Epidermal melanocyte (primary cell): ENCODE measurements at regions not wholly inside any gene's neighbourhood (a gene's known extent, or its start where the extent isn't known, plus 50 kb on each side); places are given as distances from the start of the nearest gene placed in this dataset.

Experiments
- DNase-seq: peaks from one replicate; pipeline ENCODE4 v3.0.0; 2011; ENCODE audit warnings: low spot score; ENCODE audit not compliant: insufficient read length

- DNase-seq = no peak
These were observed 573.0 kb downstream of the GALR1 start for GRCh38 chr18:77822632-77823031.

DNA sequence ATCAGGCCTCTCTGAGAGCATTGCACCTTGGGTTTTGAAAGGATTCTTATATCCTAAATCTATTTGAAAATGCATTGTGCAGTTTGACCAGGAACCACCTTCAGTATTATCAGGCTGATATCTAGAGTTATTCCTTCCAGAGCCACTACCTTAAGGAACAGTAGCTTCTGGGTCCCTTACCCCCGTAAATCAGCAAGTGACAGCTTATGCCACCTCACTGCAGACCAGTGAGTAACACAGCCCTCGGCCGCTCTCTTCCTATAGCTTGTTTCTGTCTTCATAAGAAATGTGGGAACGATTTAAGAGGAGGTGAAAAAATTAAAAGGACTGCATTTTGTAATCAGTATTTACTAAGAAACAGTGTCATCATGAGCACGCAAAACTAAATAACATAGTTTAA, 584.2 kb downstream of the GALR1 start:
- DNase-seq = no peak

GRCh38 chr18:77851802-77852201, 602.2 kb downstream of the GALR1 start:
- DNase-seq = no peak

DNA sequence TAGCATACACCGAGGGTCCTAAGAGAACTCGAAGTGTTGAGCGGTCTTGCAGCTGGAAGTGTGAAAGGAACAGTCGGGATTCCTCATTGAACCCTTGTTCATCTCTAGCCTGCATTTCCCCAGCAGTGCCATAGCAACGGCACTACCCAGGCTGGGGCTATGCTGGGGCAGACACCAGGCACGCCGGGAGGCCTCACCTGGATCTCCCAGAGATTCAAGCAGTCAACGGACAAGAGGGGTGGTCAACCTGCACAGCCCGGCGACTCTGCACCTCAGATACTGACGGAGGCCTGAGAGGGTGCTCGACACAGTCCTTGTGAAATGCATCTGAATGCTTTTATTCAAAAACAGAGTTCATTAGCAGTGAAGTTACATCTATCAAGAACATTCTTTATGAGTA, 604.2 kb downstream of the GALR1 start:
- DNase-seq = no peak

DNA sequence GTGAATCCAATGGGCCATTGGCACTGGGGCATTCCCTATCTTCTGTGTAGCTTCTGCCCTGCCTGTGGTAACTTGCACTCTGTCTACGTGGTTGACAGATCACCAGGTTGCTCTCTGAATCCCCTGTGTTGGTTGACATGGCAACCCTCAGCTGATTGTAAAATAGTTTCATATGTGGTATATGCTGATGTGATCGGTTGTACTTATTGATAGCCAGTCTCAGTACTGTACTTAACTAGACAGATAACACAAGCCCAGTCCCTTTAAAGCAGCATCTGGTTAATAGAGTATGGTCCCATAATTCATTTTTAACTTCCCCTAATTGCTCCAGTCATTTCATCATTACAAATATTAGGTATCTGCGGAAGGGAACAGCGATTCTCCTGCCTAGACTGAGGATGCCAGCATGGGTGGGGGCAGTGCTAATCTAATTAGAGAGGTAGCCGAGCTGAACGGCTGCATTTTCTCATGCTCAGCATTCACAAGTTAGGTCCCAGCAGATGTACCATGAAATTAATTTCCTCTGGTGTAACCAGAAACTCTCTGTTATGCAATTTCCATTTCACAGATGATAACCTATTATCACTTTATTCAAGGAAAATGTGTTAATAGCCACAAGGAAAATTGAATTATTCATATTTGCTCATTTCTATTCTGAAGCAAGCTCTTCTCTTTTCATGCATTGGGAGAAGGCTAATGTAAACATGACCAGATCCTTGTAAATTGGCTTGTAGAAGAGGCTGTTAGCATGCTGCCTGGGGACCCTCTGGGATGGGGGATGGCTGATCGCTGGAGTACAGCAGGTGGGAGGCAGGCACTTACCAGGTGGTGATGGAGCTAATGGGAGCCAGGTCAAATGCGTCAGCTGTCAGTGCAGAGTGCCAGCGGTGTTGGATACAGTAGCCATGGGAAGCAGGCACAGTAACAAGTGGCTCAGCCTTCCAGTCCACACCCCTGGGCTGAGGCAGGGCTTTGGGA, 608.3 kb downstream of the GALR1 start:
- DNase-seq = no peak

DNA sequence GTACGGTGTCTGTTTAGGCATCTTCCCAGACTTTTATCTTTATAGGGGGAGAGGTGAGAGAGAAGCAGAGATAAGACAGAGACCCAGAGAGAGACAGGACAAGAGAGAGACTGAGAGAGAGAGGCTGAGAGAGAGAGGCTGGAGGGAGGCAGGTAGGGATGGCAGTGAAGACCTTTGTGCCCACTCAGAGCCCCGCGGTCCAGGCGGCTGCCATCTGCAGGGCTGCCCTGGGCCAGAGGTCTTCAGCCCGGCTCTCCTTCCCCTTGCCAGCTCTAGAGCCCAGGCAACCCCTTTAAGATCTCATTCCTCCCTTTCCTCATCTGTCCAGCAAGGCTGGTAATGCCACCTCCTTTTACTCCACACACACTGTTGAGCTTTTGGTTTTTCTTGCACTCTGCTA, 610.0 kb downstream of the GALR1 start:
- no peak for DNase-seq

GRCh38 chr18:77862066-77862757, 612.6 kb downstream of the GALR1 start:
- no peak for DNase-seq

DNA sequence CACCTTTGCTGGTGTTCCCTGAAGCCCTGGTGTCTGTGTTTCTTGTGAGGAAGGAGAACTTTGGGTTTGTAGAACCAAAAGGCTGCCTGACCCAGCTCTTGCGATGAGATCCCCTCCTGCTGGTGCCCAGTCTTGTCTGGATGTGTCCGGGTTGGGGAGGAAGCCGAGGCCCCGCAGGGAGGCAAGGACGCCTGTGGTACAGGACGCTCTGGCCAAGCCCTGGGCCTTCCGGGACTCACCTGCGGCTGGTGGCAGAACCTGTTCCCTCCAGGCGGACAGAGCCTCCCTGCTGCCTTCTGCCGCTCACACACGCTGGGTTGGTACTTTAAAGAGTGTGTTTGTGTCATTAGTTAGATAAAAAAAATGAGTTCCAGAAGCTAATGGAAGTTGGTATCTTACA, 616.2 kb downstream of the GALR1 start:
- DNase-seq = no peak

DNA sequence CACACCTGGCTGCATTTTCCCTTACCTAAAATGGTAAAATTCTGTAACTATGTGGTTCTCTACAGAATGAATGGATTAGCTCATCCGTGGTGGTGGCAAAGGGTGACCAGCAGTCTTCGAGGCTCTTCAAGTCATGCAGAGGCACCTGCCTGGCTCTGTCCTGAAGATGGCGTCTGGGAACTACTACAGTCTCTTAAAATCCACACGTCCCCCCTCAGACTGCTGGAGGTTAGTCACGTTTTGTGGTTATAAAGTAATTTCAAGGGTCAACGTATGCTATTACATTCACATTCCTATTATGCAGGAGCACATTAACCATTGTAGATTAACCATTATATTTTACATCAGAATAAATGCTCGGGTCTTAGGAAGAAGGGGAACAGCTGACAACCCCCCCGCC, 616.7 kb downstream of the GALR1 start:
- no peak for DNase-seq

- DNase-seq = no peak
These were observed 620.6 kb downstream of the GALR1 start for GRCh38 chr18:77870199-77870598.

GRCh38 chr18:77870894-77871293, 621.2 kb downstream of the GALR1 start:
- no peak for DNase-seq

- DNase-seq = no peak
These were observed 622.5 kb downstream of the GALR1 start for GRCh38 chr18:77872166-77872565.

GRCh38 chr18:77876319-77876865, 626.7 kb downstream of the GALR1 start:
- no peak for DNase-seq

DNA sequence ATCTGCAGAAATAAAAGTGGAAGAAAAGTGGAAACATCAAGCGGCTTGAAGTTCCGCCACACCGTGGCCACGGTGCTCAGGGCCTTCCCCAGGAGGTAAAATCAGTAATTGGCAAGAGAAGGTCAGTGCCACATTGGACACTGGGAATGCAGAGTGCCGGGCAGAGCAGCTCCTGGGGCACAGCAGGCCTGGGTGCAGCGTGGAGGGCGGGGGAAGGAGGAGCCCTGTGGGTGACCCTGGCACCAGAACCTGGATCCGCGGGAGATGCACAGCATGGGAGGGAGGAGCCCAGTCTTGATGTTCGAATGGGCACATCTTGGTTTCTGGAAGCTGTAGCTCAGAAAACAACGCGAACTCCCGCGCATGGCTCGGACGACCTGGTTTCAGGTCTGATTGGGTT, 630.2 kb downstream of the GALR1 start:
- DNase-seq = no peak

- DNase-seq = no peak
These were observed 634.8 kb downstream of the GALR1 start for GRCh38 chr18:77884454-77884853.

- no peak for DNase-seq
These were observed 644.4 kb downstream of the GALR1 start for GRCh38 chr18:77894060-77894459.

DNA sequence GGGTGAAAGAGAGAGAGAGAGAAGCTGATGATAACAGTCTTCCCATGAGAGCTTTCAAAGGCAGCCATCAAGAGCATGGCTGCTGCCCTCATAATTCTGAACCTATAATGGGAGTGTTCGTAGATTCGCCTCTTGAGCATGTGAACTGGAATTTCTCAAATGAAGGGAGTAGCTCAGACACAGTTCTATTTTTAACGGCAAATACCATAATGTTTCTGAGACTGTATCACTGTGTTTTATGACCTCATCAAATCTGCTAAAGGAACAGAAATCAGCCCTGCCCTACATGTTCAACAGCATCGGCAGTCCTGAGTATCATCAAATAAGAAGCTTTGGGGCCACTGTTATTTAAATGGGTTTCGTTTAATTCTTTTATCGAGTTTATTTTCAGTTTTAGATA, 645.6 kb downstream of the GALR1 start:
- no peak for DNase-seq

DNA sequence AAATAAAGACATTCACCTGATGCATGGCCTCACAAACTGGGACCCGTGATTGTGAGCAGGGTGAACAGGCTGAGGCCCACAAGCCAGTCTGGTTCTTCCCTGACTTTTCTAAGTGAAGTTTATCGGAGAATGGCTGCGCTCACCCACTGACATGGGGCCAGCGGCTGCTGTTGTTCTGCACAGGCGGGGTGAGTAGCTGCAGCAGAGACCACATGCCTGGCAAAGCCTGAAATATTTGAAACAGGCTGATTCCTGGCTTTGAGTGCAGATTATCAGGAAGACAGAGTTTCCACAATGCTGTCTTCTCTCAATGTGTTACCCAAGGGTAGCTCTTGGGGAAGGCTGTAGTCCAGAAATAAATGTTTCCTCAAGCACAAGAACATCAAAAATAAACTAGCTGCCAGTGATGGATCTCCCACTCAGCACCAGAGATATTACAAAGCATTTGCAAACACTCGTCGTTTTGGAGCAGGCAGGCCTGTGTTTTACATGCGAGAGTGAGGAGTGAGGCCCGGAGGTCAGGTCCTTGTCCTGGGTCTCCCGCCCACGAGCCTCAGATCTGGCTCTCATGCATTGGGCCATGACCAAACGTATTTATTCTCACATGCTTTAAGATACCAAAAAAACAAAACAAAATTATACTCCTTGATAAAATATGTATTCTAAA, 647.1 kb downstream of the GALR1 start:
- no peak for DNase-seq

GRCh38 chr18:77897606-77898005, 648.0 kb downstream of the GALR1 start:
- DNase-seq = no peak

DNA sequence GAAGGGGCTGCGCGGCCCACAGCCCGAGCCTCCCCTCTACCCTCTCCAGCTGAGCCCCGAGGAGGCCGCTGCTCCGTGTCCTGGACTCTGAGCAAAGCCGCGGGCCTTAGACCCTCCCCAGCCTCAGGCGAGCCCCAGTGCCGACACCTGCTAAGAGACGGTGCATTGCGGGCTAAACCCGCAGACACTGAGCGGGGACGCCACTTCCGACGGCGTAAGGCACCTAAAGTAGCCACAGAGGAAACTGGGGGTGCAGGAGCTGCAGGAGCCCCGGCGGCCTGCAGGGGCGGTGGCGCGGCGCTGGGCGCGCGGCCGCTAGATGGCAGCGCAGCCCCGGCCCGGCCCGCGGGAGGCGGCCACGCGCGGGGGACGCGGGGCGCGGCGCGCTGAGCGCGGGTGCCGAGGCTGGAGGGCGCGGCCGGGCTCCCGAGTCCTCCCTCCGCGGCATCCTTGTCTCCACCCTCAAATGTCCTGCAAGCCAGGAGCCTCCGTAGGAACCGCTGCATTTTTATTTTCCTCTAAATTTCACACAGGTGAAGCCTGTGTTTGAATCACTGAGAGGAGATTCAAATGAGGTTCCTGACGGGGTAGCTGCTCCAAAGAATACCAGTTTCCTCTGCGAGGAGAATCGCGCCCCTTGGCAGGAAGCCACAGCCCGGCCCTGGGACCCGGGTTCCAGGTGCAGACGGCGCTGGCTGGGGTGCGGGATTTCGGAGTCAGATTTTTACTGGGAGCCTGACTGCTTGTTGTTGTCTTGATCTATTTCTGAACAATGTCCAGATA, 650.5 kb downstream of the GALR1 start:
- no peak for DNase-seq

DNA sequence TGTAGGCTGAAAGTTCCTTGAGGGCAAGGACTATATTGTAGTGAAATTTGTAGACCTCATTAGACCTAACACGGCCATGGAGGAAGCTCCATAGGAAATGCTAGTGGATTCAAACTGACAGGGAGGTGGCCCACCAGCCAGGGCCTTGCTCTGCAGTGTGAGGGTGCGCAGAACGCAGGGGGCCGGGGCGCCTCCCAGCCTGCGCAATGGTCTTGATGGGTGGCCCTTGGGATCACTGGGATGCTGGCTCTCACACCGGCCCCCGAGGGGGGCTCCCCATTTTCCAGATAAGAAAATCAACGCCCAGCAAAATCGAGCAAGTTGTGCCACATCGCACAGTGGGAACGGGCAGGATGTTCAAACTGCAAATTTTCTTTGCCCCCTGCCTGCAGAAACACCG, 655.4 kb downstream of the GALR1 start:
- no peak for DNase-seq
